ENCODE measurements at regions not wholly inside any gene's neighbourhood (a gene's known extent, or its start where the extent isn't known, plus 50 kb on each side); places are given as distances from the start of the nearest gene placed in this dataset.
"Not testable (repeated sequence)": the region's sequence is repeated elsewhere in the genome, so short reads cannot be mapped to it uniquely, and the experiment has no call there.

- no peak for DNase-seq
Measured at GRCh38 chr3:29152379-29152778, 128.5 kb upstream of the RBMS3 start.

DNA sequence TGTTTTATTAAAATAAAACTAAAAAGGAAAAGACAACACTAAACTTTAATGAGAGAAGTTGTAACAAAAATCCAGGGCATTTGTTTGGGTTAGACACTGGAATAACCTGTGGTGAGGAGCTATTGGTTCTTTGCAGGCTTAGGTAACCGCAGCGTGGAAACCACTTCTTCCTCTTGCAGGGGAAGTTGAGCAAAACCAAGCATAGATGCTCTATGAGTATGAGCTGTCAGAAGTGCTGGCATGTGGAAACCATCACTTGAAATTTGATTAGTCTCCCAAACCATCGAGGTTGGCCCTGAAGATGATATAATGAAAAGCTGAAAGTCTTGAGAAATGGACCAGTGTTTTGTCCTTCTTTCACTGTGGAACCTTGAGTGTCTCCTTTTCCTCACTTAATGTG, 127.1 kb upstream of the RBMS3 start:
- DNase-seq = no peak

DNA sequence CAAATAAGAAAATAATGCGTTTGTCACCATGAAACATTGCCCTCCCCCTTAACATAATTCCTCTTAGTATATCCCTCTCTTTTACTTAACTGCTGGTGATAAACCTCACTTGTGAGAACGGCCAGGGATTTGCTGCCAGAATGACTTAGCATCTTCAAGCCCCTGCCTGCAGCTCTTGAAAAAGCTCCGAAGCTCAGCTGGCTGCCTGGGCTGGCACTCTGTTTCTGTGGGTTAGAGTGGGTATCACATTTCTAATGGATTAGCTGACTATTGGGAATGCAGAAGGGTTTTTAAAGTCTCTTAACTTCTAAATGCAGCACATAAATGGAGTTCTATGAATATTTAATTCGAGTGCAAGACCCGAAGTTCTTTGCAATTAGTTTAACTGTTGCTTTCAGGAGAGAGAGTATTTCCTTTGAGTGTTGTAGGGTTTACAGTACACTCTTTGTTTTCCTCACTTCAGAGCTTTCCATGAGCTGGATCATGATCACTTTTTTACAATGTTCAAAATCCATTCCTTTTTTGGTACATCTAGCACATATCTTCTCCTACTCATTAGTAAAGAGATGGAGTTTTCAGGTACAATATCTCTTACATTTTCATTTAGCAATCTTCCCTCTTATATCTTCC, 124.7 kb upstream of the RBMS3 start:
- DNase-seq = peak; percentile 50

GRCh38 chr3:29164825-29165224, 116.0 kb upstream of the RBMS3 start:
- DNase-seq = no peak

- DNase-seq = no peak
Measured at GRCh38 chr3:29167180-29167579, 113.7 kb upstream of the RBMS3 start.

DNA sequence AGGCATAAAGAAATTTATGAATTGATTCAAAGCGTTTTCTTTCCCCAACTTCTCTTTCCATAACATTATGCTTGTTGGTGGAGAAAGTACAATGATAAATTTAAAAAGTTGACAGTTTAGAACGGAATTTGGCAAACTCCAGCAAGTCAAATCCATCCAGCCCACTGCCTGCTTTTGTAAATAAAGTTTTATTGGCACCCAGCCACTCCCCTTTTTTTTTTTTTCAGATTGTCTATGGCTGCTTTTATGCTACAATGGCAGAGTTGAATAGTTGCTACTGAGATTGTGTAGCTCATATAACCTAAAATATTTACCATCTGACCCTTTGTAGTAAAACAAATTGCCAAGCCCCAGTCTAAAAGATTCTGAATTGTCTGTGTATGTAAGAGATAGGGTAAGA, 112.8 kb upstream of the RBMS3 start:
- DNase-seq = no peak

- no peak for DNase-seq
Measured at GRCh38 chr3:29168696-29169095, 112.2 kb upstream of the RBMS3 start.

GRCh38 chr3:29169451-29169850, 111.4 kb upstream of the RBMS3 start:
- no peak for DNase-seq

DNA sequence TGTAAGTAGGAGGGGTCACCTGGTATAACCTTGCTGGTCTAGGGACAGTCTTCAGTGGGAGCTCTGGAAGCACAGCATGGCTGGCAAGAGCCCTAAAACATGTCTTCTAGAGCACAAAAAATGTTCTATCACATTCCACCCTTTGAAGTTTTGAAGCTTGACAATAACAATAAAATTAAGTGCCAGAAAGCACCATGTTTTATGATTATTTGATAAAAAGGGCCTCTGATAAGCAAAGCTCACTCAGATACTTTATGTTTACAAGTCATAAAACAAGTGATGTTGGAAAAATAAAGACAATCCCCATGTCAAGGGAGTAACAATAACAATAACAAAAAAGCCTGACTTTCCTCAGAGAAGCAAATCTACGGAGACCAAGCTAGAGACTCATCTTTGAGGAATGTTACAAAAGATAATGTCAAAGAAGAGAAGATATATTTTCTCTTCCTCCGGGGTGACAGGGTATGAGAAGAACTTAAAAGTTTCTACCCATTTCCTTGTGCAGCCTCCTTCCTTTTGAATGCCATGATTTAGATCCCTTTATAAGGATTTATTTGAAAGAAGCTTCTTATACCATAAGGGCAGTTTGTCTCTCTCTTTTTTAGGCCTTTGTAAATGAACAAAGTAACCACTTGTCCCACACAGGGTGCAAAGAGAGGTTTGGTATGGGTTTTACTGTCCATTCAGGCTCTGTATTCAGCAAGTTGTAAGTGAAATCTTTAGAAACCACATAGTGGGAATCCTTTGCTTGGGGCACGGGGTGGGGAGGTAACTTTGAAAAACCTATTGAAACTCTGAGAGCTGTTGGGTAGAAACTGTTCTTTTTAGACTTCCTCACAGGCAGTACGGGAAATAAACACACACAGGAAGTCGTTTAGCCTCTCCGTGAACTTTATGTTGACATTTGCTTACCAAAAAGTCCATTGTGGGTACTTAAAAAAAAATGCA, 109.6 kb upstream of the RBMS3 start:
- no peak for DNase-seq

GRCh38 chr3:29176501-29176900, 104.4 kb upstream of the RBMS3 start:
- DNase-seq = peak; percentile 80

- DNase-seq = no peak
Measured at GRCh38 chr3:29178809-29179793, 101.8 kb upstream of the RBMS3 start.

GRCh38 chr3:29181149-29181780, 99.6 kb upstream of the RBMS3 start:
- no peak for DNase-seq

DNA sequence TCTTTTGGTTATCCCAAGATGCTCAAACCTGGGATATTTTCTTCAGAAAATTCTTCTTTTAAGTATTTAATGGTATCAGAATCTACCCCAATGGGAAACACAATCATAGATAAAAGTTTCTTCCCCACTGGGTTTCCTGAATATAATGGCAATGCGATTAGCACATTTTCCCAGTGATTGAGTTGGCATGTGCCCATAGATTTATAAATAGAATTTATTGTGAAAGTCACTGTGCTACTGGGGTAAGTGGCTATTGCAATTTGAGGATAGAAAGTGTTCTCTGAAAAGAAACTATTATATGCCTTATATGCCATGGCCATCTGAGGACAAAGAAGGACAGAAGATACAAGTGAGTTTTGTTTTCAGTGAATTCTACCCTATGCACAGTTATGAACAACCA, 99.0 kb upstream of the RBMS3 start:
- no peak for DNase-seq

DNA sequence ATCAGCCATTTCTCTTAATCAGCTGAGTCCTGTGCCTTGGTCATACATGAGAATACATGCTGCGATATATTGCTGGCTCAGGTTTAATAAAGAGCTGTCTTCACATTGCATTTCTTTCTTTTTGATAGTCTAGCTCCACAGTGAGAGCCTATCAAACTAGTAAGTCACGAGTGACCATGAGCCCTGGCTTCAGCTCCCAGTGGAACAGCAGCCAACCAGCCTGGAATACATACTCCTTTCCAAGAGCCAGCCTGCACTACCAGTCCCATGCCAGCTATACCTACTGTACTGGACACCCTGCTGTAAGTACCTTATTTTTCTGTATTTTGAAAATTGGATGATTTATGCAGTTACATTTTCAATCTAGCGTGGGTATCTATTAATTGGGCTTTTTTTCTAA, 98.0 kb upstream of the RBMS3 start:
- DNase-seq = not testable (repeated sequence)

DNA sequence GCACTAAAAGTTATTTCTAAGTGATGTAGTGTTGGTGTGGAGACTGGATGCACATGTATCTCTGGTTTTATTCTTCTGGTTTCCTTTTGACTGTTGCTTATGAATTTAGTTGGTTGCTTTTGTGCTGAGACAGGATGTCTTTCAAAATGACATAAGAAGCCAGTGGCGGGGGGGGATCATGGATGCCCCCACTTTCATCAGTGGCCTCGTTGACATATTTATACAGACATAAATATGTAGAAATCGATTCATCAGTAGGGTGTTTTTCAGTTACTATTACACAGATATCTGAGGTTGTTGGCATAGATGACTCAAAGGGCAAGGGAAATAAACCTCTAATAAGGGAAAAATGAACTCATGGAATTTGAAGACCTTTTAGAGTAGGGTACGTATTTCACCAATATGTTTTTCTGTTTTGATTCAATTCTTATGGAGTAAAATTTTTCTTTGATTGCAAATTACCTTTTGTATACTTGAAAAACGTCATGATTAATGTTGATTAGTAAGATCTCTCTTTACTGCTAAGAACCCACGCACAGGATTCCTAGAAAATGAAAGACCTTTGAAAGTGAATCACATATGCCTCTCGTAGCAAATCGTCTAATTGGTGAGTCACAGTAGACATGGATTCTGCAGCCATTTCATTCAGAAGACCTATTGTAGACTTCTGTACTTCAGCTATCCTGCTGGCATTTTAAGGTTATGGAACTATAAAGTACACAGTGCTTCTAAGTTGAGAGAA, 97.4 kb upstream of the RBMS3 start:
- DNase-seq = no peak

DNA sequence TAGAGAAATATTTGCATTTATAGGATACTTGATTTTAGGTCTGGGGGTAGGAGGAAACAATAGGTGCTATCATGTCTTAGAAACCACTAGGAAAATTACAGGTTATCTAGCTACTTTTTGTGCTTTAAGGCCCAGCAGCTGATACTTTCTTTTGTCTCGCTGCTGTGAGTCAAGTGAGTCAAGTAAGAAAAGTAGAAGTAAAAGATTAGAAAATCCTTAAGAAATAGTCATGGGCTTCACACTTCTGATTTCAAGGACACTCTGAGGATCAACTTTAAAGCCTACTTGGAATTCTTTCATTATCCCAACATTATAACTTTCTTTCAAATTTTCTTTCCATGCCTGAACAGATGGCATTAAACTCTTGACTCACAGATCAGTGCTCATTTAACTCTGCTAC, 95.2 kb upstream of the RBMS3 start:
- DNase-seq = no peak

DNA sequence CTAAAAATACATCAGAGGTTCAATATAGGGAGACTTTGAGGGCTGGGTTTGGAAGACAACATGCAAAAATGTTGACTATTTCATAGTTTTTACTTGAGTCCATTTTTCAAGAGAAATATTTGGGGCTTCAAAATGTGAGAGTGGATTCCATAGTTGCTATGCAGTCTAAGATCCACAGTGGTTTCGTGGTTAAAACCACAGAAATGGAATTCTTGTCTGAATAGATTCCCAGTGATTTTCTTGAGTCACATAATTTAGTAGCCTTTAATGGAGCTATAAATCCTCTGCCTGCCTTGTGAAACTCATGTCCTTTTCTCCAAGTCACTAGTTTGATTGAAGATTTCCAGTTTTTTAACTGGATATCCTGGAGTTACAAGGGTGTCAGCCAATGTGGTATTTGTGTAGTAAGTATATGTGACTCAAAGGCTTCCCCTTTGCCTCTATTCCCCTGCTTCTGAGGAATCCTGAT, 94.7 kb upstream of the RBMS3 start:
- DNase-seq = no peak

DNA sequence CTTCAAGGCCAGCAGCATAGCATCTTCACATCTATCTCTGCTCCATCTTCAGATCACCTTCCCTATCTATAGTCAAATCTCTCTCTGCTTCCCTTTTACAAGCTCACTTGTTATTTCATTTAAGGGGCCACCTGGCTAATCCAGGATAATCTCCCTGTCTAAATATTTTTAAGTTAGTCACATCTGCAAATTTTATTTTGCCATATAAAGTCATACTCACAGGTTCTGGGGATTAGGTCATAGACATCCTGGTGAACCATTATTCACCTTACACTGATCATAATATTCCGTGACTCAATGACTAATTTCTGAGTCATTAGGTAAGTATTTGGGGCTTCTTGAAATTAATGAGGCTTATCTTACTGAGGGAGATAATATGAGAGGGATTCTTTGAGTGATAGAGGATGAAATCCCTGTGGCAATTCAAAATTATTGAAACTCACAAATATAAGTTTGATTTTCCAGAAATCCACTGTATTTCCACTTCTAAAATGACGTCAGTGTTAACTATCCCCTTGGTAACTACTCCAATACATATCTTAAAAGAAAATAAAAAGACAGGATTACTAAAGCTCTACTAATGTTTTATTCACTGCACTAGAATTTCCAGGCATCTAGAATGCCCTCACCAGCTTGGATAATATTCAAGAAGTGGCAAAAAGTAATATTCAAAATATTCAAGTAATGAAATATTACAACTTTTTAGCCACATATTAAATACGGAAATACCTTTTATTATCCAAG, 93.7 kb upstream of the RBMS3 start:
- DNase-seq = no peak

- no peak for DNase-seq
Measured at GRCh38 chr3:29189328-29189727, 91.5 kb upstream of the RBMS3 start.

GRCh38 chr3:29194139-29194538, 86.7 kb upstream of the RBMS3 start:
- DNase-seq = no peak

GRCh38 chr3:29195056-29195455, 85.8 kb upstream of the RBMS3 start:
- DNase-seq = no peak

Measured in NCI-H187 treated with DMSO at 0.1 percent for 48 hours (cell line).